Fibroblast of lung (primary cell): ENCODE measurements at regions not wholly inside any gene's neighbourhood (a gene's known extent, or its start where the extent isn't known, plus 50 kb on each side); places are given as distances from the start of the nearest gene placed in this dataset.

Experiments
- EZH2 ChIP-seq: IDR thresholded peaks from 2 replicates; pipeline ENCODE4 v1.5.1; 2012; ENCODE audit warnings: low read length, control low read depth, mild to moderate bottlenecking; ENCODE audit errors: missing control alignments
- TF ChIP-seq, protein P1 (sequence below), 2 donors: IDR thresholded peaks in 1 of 2; conservative IDR thresholded peaks in 1 of 2; 1 replicate in 1 of 2; 2 replicates in 1 of 2; pipeline ENCODE4 v1.5.1; 2011 to 2012; ENCODE audit warnings: low read length in 2 of 2, control low read depth in 1 of 2, inconsistent platforms in 1 of 2, low read depth in 1 of 2, mild to moderate bottlenecking in 1 of 2

DNA sequence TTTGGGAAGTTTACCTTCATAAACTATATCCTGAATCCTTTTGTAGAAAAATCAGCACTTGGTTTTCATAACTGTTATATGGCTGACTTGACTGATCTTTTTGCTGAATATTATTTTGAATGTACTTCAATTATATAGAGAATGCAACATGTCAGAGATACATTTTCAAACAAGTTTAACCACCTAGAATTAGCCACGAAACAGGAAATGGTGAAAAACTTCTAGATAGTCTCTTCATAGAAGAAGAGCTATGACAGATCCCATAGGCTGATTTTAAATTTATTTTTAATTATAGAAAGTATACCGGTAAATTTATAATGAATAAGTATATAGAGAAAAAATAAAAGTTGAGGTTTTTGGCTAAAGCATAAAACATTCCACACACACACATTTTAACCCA is 436.8 kb upstream of the DPPA4 start:
- no peak for TF ChIP-seq EZH2
- TF ChIP-seq, protein P1, sequence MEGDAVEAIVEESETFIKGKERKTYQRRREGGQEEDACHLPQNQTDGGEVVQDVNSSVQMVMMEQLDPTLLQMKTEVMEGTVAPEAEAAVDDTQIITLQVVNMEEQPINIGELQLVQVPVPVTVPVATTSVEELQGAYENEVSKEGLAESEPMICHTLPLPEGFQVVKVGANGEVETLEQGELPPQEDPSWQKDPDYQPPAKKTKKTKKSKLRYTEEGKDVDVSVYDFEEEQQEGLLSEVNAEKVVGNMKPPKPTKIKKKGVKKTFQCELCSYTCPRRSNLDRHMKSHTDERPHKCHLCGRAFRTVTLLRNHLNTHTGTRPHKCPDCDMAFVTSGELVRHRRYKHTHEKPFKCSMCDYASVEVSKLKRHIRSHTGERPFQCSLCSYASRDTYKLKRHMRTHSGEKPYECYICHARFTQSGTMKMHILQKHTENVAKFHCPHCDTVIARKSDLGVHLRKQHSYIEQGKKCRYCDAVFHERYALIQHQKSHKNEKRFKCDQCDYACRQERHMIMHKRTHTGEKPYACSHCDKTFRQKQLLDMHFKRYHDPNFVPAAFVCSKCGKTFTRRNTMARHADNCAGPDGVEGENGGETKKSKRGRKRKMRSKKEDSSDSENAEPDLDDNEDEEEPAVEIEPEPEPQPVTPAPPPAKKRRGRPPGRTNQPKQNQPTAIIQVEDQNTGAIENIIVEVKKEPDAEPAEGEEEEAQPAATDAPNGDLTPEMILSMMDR (conservative IDR thresholded peaks at IDR 0.05 in 1 of 2, IDR thresholded peaks at IDR 0.05 in 1 of 2; ENCODE audit: low read depth in 1 of 2, low read length in 2 of 2), result no peak
